ENCODE measurements at regions not wholly inside any gene's neighbourhood (a gene's known extent, or its start where the extent isn't known, plus 50 kb on each side); places are given as distances from the start of the nearest gene placed in this dataset.

DNA sequence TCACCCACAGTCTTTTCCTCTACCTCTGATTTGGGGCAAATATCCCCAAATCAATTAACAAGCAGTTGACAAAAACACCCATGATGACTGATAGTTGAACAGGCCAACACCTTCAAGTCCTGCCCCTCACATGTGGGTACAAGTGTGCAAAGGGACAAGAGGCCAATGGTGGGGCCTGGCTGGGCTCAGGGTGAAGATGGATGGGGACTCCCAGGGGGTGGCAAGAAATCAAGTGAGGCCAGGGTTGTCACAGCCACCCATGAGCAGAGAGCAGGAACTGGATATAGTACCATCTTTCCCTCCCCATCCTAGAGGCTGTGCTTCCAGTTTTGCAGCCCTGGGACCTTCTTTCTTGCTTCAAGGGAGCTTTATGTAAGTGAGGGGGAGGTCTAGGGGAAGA lies 270.2 kb upstream of the TOPAZ1 start:
- intact Hi-C loops (cut with micrococcal nuclease), result no loop called here

DNA sequence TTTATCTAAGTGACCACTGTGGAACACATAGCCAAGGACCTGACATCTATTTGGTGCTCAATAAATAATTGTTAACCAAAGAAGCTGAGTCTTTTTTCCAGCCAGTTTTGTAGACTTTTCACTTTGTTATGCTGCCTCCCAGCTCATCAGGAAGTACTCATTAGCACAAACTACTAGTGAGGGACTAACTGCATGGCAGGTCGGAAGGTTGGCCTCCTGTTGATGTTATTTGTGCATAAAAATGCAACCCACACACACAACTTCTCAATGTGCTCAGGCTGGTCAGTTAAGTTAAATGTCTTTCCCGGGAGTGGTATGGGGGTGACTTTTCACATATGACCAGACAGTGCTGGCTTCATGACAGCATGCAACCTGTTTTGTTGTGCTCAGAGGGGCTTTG lies 263.0 kb upstream of the TOPAZ1 start:
- H3K9me3 Mint-ChIP-seq (ENCODE audit: insufficient read depth), result peaks cover 4% of the 10 kb centered on the region
- intact Hi-C loops (cut with micrococcal nuclease), result no loop called here
- peaks cover 0 to 3% (median 0%) of the 10 kb centered on the region in 4 experiments for H3K27me3 ChIP-seq (replicated peaks in 1 of 4; ENCODE audit: control extremely low read depth in 1 of 4, control insufficient read depth in 3 of 4, insufficient read depth in 4 of 4, low read length in 3 of 4)
- H3K79me2 ChIP-seq (ENCODE audit: control insufficient read depth, insufficient read depth, low read length), result no peaks in the 10 kb centered on the region
- no peaks in the 10 kb centered on the region for H3K4me1 ChIP-seq (ENCODE audit: control insufficient read depth in 2 of 2, insufficient read depth in 2 of 2, low read length in 2 of 2)
- no CpG with 5 or more reads among the region's 2 CpGs for WGBS (ENCODE audit: insufficient coverage)
- H3K27me3 Mint-ChIP-seq, result peaks cover 20% of the 10 kb centered on the region
- no peaks in the 10 kb centered on the region for H4K20me1 ChIP-seq (ENCODE audit: control insufficient read depth, insufficient read depth, low read length, poor library complexity, severe bottlenecking)
- H3K4me1 Mint-ChIP-seq, result no peaks in the 10 kb centered on the region
- no peak overlapping the region for H3K4me3 Mint-ChIP-seq
- H3K36me3 ChIP-seq (replicated peaks in 1 of 2; ENCODE audit: control extremely low read depth in 1 of 2, control insufficient read depth in 1 of 2, extremely low read depth in 1 of 2, insufficient read depth in 2 of 2, low read length in 1 of 2), result no peaks in the 10 kb centered on the region
- no peak overlapping the region for H3K4me3 ChIP-seq (ENCODE audit: control extremely low read depth in 1 of 5, extremely low read depth in 1 of 5, insufficient read depth in 1 of 5, low read depth in 2 of 5, low read length in 4 of 5)
- TF ChIP-seq, protein P1, sequence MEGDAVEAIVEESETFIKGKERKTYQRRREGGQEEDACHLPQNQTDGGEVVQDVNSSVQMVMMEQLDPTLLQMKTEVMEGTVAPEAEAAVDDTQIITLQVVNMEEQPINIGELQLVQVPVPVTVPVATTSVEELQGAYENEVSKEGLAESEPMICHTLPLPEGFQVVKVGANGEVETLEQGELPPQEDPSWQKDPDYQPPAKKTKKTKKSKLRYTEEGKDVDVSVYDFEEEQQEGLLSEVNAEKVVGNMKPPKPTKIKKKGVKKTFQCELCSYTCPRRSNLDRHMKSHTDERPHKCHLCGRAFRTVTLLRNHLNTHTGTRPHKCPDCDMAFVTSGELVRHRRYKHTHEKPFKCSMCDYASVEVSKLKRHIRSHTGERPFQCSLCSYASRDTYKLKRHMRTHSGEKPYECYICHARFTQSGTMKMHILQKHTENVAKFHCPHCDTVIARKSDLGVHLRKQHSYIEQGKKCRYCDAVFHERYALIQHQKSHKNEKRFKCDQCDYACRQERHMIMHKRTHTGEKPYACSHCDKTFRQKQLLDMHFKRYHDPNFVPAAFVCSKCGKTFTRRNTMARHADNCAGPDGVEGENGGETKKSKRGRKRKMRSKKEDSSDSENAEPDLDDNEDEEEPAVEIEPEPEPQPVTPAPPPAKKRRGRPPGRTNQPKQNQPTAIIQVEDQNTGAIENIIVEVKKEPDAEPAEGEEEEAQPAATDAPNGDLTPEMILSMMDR (IDR thresholded peaks at IDR 0.05), result no peak
- TF ChIP-seq EZH2 (IDR thresholded peaks at IDR 0.05; ENCODE audit: borderline replicate concordance, insufficient read depth, low read depth, low read length, poor library complexity, severe bottlenecking), result no peak
- no peak for DNase-seq
- no peak for ATAC-seq (ENCODE audit: low read depth)
- H2AFZ ChIP-seq (ENCODE audit: insufficient read depth, low read depth, low read length, poor library complexity, severe bottlenecking), result no peak overlapping the region
- CTCF ChIA-PET, result interaction anchor here (1.0 kb wide), 1 partner anchor 12 kb away, joined by 3 read pairs; no protein-coding TSS in a partner anchor
- peaks cover 3 to 7% (median 5%) of the 10 kb centered on the region in 3 donors for H3K9me3 ChIP-seq (ENCODE audit: control extremely low read depth in 1 of 3, control insufficient read depth in 2 of 3, insufficient read depth in 1 of 3, low read length in 2 of 3)
- no peak overlapping the region for H3K27ac Mint-ChIP-seq
- no peak overlapping the region for H3K27ac ChIP-seq (ENCODE audit: low read length in 2 of 2)
- H3K4me2 ChIP-seq (replicated peaks; ENCODE audit: low read depth, low read length, poor library complexity, severe bottlenecking), result no peak overlapping the region
- no peak overlapping the region for H3K9ac ChIP-seq (ENCODE audit: low read length)
- POLR2A ChIA-PET, result no interaction called here

More for the DNA sequence above, 270.2 kb upstream of the TOPAZ1 start:
- Histone ChIP-seq H3K27ac (ENCODE audit: low read length in 2 of 2) (no peak overlapping the region), H3K4me3 (ENCODE audit: control extremely low read depth in 1 of 5, extremely low read depth in 1 of 5, insufficient read depth in 1 of 5, low read depth in 2 of 5, low read length in 4 of 5) (no peak overlapping the region), H3K9me3 (ENCODE audit: control extremely low read depth in 1 of 3, control insufficient read depth in 2 of 3, insufficient read depth in 1 of 3, low read length in 2 of 3) (peaks cover 3 to 7% (median 5%) of the 10 kb centered on the region in 3 donors), H3K79me2 (ENCODE audit: control insufficient read depth, insufficient read depth, low read length) (no peaks in the 10 kb centered on the region), H3K4me1 (ENCODE audit: control insufficient read depth in 2 of 2, insufficient read depth in 2 of 2, low read length in 2 of 2) (no peaks in the 10 kb centered on the region), H4K20me1 (ENCODE audit: control insufficient read depth, insufficient read depth, low read length, poor library complexity, severe bottlenecking) (no peaks in the 10 kb centered on the region), H3K9ac (ENCODE audit: low read length) (no peak overlapping the region), H3K27me3 (replicated peaks in 1 of 4; ENCODE audit: control extremely low read depth in 1 of 4, control insufficient read depth in 3 of 4, insufficient read depth in 4 of 4, low read length in 3 of 4) (peaks cover 0 to 5% (median 0%) of the 10 kb centered on the region in 4 experiments), H3K36me3 (replicated peaks in 1 of 2; ENCODE audit: control extremely low read depth in 1 of 2, control insufficient read depth in 1 of 2, extremely low read depth in 1 of 2, insufficient read depth in 2 of 2, low read length in 1 of 2) (no peaks in the 10 kb centered on the region), H3K4me2 (replicated peaks; ENCODE audit: low read depth, low read length, poor library complexity, severe bottlenecking) (no peak overlapping the region), H2AFZ (ENCODE audit: insufficient read depth, low read depth, low read length, poor library complexity, severe bottlenecking) (no peak overlapping the region)
- DNase-seq (no peak), ATAC-seq (ENCODE audit: low read depth) (no peak)
- Mint-ChIP-seq H3K27ac (no peak overlapping the region), H3K4me3 (no peak overlapping the region), H3K27me3 (peaks cover 13% of the 10 kb centered on the region), H3K9me3 (ENCODE audit: insufficient read depth) (peaks cover 4% of the 10 kb centered on the region), H3K4me1 (no peaks in the 10 kb centered on the region)
- ChIA-PET POLR2A (no interaction called here), CTCF (no interaction called here)
- TF ChIP-seq, protein P1 (IDR thresholded peaks at IDR 0.05), result no peak
- no peak for TF ChIP-seq EZH2 (IDR thresholded peaks at IDR 0.05; ENCODE audit: borderline replicate concordance, insufficient read depth, low read depth, low read length, poor library complexity, severe bottlenecking)
